Activated CD4-positive, alpha-beta memory T cell treated with anti-CD3 and anti-CD28 coated beads, Interleukin-2, amount 10 ng/mL, durations not matched to agents 7 days and 5 days (primary cell): ENCODE measurements at regions not wholly inside any gene's neighbourhood (a gene's known extent, or its start where the extent isn't known, plus 50 kb on each side); places are given as distances from the start of the nearest gene placed in this dataset.
"Not testable (repeated sequence)": the region's sequence is repeated elsewhere in the genome, so short reads cannot be mapped to it uniquely, and the experiment has no call there.

Experiments
- CTCF ChIA-PET: fragments of 350-600 bp; sonication (Branson Sonifier 250); formaldehyde crosslinking; loops from one replicate; lab custom pipeline; 2021; ENCODE audit warnings: antibody characterized with exemption, inconsistent platforms; lab: Charles Lee
- POLR2A ChIA-PET: fragments of 350-600 bp; sonication (Branson Sonifier 250); formaldehyde crosslinking; loops from one replicate; lab custom pipeline; 2021; ENCODE audit warnings: antibody characterized with exemption; lab: Charles Lee
- DNase-seq: peaks from one replicate; pipeline ENCODE4 v3.0.0-alpha.2; 2020
- H3K27ac Mint-ChIP-seq: one replicate; pipeline ENCODE4 v1.8.0; 2021; ENCODE audit warnings: mild to moderate bottlenecking, mixed read lengths
- H3K27me3 Mint-ChIP-seq: one replicate; pipeline ENCODE4 v1.8.0; 2021; ENCODE audit warnings: mixed read lengths
- H3K36me3 Mint-ChIP-seq: one replicate; pipeline ENCODE4 v1.8.0; 2021; ENCODE audit warnings: low read depth, mixed read lengths
- H3K4me1 Mint-ChIP-seq: one replicate; pipeline ENCODE4 v1.8.0; 2021; ENCODE audit warnings: mixed read lengths
- H3K4me3 Mint-ChIP-seq: one replicate; pipeline ENCODE4 v1.8.0; 2021; ENCODE audit warnings: mild to moderate bottlenecking, mixed read lengths
- H3K9me3 Mint-ChIP-seq: one replicate; pipeline ENCODE4 v1.8.0; 2021; ENCODE audit warnings: mixed read lengths

DNA sequence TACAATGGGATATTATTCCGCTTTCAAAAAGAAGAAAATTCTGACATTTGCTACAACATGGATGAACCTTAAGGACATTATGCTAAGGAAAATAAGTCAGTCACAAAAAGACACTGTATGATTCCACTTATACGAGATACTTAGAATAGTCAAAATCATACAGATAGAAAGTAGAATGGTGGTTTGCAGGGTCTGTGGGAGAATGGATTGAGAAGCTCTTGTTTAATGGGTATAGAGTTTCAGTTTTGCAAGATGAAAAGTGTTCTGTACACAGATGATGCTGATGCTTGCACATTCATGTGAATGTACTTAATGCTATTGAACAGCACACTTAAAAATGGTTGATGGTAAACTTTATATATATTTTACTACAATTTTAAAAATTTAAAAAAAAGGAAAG is 2050.7 kb upstream of the WWC1 start:
- no peak overlapping the region for H3K4me3 Mint-ChIP-seq
- ChIA-PET POLR2A (no interaction called here), CTCF (no interaction called here)
- no peak for DNase-seq
- H3K9me3 Mint-ChIP-seq: peaks cover 5% of the 10 kb centered on the region
- H3K4me1 Mint-ChIP-seq: no peaks in the 10 kb centered on the region
- H3K36me3 Mint-ChIP-seq: no peaks in the 10 kb centered on the region
- no peaks in the 10 kb centered on the region for H3K27me3 Mint-ChIP-seq
- H3K27ac Mint-ChIP-seq: no peak overlapping the region

DNA sequence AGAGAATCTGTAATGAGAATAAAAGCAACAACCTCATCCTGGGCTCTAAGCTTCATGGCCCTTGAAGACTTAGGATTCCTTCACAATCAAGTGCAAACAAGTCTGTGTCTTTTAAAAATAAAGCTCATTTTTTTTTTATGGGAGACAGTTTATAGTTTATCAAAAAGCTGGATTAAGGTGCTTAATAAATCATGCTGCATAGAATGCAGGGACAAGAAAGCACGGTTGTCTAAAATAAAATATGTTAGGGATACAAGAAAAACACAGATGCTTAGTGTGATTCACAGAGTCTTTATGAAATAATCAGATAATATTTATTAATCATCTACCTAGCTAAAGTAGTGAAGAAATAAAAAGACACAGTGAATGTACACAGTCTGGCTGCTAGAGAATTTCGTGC is 2045.9 kb upstream of the WWC1 start:
- CTCF ChIA-PET: no interaction called here
- H3K4me3 Mint-ChIP-seq: no peak overlapping the region
- H3K27me3 Mint-ChIP-seq: no peaks in the 10 kb centered on the region
- no peak for DNase-seq
- no peak overlapping the region for H3K27ac Mint-ChIP-seq
- peaks cover 11% of the 10 kb centered on the region for H3K9me3 Mint-ChIP-seq
- no peaks in the 10 kb centered on the region for H3K4me1 Mint-ChIP-seq
- no peaks in the 10 kb centered on the region for H3K36me3 Mint-ChIP-seq
- POLR2A ChIA-PET: no interaction called here

DNA sequence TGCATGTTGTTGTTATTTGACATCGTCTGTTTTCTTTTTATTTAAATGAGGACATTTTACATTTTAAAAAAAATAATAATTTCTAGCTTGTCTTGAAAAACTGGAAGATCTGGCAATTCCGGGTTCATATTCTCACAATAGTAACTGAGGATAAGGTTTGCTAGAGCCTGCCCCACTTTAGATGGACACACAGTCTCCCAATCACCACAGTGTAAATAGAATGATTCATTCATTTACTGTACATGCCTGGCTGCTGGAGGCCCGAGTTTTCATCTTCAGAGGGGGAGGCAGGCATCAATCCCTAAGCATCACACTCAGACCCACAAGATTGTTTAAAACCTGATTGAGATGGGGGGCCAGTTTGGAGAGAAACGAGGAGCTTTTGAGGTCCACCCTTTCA is 2039.7 kb upstream of the WWC1 start:
- ChIA-PET POLR2A (no interaction called here), CTCF (no interaction called here)
- no peak overlapping the region for H3K4me3 Mint-ChIP-seq
- no peak overlapping the region for H3K27ac Mint-ChIP-seq
- no peaks in the 10 kb centered on the region for H3K27me3 Mint-ChIP-seq
- H3K4me1 Mint-ChIP-seq: no peaks in the 10 kb centered on the region
- H3K9me3 Mint-ChIP-seq: peaks cover 13% of the 10 kb centered on the region
- no peaks in the 10 kb centered on the region for H3K36me3 Mint-ChIP-seq
- no peak for DNase-seq

DNA sequence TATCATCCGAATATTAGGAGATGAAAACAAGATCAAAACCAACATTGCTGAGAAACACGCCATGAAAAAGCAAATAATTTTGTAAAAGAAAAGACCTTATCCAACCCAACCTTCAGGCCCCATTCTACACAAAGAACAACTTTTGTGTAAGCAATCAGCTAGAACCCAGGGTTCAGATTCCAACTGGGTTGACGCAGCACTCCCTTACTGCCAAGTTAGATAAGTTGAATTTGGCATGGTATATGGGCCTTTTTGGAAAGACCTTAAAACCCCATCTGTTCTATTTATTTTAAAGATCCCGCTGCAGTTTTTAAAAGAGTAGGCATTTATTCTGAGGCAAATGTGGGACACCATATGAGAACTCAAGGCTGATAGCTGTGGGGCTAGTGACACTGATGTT is 2033.8 kb upstream of the WWC1 start:
- H3K4me3 Mint-ChIP-seq: no peak overlapping the region
- H3K4me1 Mint-ChIP-seq: no peaks in the 10 kb centered on the region
- H3K36me3 Mint-ChIP-seq: no peaks in the 10 kb centered on the region
- peaks cover 5% of the 10 kb centered on the region for H3K9me3 Mint-ChIP-seq
- ChIA-PET POLR2A (no interaction called here), CTCF (no interaction called here)
- DNase-seq: no peak
- no peak overlapping the region for H3K27ac Mint-ChIP-seq
- no peaks in the 10 kb centered on the region for H3K27me3 Mint-ChIP-seq

DNA sequence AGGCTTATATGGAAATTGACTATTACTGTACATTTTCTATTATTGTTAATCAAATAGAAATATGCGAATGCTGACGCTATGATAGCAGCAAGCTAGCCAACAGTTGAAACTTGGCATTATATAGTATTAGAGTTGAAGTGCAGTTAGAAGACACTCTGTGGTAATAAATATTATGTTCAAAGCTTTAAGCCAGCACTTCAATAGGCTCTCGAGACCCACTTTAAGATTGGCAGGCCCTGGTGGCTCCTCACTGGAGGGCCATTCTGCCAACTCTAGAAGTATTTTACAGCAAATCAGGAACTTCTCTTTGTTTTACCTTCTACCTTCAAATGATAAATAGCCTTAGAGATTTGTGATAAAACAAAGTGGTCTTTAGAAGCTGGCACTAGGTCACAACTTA is 2029.0 kb upstream of the WWC1 start:
- no peak for DNase-seq
- H3K4me3 Mint-ChIP-seq: no peak overlapping the region
- H3K27ac Mint-ChIP-seq: no peak overlapping the region
- peaks cover 6% of the 10 kb centered on the region for H3K9me3 Mint-ChIP-seq
- no peaks in the 10 kb centered on the region for H3K36me3 Mint-ChIP-seq
- no peaks in the 10 kb centered on the region for H3K27me3 Mint-ChIP-seq
- CTCF ChIA-PET: no interaction called here
- POLR2A ChIA-PET: no interaction called here
- no peaks in the 10 kb centered on the region for H3K4me1 Mint-ChIP-seq

DNA sequence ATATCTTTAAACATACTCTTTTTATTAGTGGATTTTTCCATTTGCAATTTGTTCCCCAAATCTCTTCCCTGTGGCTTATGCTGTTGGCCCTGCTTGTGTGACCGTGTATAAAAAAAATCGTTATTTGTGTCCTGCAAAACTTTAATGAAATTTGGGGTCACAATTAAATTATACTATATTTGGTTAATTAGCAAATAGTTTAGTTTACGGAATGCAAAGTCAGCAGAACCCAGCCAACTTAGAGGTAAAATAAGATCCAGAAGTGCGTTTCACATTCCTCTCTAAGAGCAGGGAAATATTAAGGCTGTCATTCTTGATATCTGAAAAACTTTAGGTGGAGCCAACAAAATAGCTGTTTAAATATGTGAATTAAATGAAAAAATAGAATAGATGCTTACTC is 2023.5 kb upstream of the WWC1 start:
- Mint-ChIP-seq H3K9me3 (peaks cover 6% of the 10 kb centered on the region), H3K4me1 (no peaks in the 10 kb centered on the region), H3K4me3 (no peak overlapping the region), H3K36me3 (no peaks in the 10 kb centered on the region), H3K27me3 (no peaks in the 10 kb centered on the region), H3K27ac (no peak overlapping the region)
- no peak for DNase-seq
- ChIA-PET POLR2A (no interaction called here), CTCF (no interaction called here)

DNA sequence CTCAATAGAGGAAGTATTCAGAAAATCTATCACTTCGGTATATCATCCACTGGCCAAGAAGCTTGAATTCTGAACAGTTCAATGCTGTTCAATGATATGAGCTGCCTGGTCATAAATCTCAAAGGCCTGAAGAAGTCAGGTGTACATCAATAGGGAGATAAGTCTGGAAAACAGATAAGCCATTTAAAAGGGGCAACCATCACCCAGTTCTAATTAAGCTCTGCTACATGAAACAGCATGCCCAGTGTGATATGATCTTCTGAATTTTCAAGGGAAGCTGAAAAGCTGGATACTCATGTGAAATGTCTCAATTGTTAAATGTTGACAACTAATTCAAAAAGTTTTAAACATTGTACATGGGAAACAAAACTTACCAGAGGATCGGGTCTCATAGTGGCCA is 2020.7 kb upstream of the WWC1 start:
- Mint-ChIP-seq H3K27me3 (no peaks in the 10 kb centered on the region), H3K36me3 (no peaks in the 10 kb centered on the region), H3K27ac (no peak overlapping the region), H3K4me1 (no peaks in the 10 kb centered on the region), H3K9me3 (peaks cover 12% of the 10 kb centered on the region), H3K4me3 (no peak overlapping the region)
- ChIA-PET POLR2A (no interaction called here), CTCF (no interaction called here)
- no peak for DNase-seq

DNA sequence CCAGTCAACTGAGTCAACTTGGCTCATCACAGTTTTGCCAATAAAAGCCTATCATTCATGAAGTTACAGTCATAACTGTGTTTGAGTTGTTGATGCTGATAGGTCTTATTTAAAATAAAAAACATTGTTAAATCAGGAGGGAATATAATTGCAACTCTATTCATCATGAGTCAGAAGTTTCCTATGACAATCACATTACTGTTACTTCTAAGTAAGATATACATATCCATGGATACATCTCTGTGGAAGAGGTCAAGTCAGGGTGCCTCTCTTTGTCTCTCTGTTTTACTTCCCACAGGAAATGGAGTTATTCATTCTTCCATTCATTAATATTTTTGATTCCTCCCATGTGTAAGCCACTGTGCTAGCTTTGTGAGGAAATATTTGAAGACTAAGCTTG is 2015.4 kb upstream of the WWC1 start:
- no peak overlapping the region for H3K4me3 Mint-ChIP-seq

DNA sequence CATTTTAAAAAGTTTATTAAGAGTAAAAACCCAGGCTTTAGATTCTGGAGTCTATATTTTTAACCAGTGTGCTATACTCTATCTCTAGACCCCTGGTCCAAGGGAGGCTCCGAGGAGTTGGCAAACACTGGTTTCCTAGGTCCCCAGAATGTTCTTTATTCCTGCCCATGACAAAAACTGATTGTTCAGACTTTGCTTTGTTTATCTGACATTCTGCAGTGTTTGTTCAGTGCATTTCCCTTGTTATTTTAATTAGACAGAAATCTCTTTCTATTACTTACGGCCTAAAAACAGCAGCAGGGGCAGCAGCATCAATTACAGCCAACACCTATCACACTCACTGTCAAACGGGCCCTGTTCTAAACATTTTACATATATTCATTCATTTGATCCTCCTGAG is 2011.6 kb upstream of the WWC1 start:
- ChIA-PET POLR2A (no interaction called here), CTCF (no interaction called here)
- Mint-ChIP-seq H3K36me3 (no peaks in the 10 kb centered on the region), H3K4me3 (no peak overlapping the region), H3K27ac (no peak overlapping the region), H3K9me3 (peaks cover 7% of the 10 kb centered on the region), H3K27me3 (no peaks in the 10 kb centered on the region), H3K4me1 (no peaks in the 10 kb centered on the region)
- DNase-seq: no peak

More for the DNA sequence above, 2015.4 kb upstream of the WWC1 start:
- Mint-ChIP-seq H3K9me3 (peaks cover 14% of the 10 kb centered on the region), H3K27ac (no peak overlapping the region), H3K4me1 (no peaks in the 10 kb centered on the region), H3K36me3 (no peaks in the 10 kb centered on the region), H3K27me3 (no peaks in the 10 kb centered on the region)
- DNase-seq: no peak
- ChIA-PET CTCF (no interaction called here), POLR2A (no interaction called here)

DNA sequence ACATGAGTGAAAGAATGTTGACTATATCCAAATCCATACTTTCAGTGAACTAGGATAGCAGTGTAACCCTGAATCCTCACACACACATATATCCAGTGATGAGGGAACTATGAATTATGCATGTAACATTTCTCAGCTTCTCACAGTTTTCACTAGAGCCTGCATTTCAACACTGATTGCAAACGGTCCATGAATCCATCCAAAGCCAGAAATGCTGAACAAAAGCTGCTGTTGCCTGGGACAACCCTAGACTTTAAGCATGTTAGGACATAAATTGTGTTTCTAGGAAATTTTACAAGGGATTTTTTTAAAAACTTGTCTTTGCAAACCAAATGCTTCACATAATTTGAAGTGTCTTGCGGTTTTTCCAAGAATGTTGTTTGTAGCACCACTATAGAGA is 2010.0 kb upstream of the WWC1 start:
- H3K4me1 Mint-ChIP-seq: no peaks in the 10 kb centered on the region
- H3K27ac Mint-ChIP-seq: no peak overlapping the region
- no peak overlapping the region for H3K4me3 Mint-ChIP-seq
- no peak for DNase-seq
- peaks cover 5% of the 10 kb centered on the region for H3K9me3 Mint-ChIP-seq
- ChIA-PET POLR2A (no interaction called here), CTCF (no interaction called here)
- no peaks in the 10 kb centered on the region for H3K27me3 Mint-ChIP-seq
- H3K36me3 Mint-ChIP-seq: no peaks in the 10 kb centered on the region

DNA sequence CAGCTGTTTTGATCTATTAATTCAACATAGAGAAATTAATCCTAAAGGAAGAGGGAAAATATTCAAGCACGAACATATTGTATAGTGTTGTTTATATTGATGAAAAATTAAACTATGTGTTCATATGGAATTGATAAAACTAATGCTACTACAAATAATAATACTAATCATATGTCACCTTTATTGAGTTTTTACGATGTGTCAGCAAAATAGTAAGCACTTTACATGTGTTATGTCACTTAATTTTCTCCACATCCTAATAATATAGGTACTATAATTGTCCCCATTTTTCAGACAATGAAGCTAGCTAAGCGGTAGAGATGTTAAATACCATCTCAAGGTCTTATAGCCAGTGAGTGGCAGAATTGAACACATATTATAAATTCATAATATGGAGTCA is 2008.5 kb upstream of the WWC1 start:
- no peak for DNase-seq
- Mint-ChIP-seq H3K36me3 (no peaks in the 10 kb centered on the region), H3K27me3 (no peaks in the 10 kb centered on the region), H3K4me1 (no peaks in the 10 kb centered on the region), H3K4me3 (no peak overlapping the region), H3K27ac (no peak overlapping the region), H3K9me3 (peaks cover 5% of the 10 kb centered on the region)
- CTCF ChIA-PET: no interaction called here
- POLR2A ChIA-PET: no interaction called here

DNA sequence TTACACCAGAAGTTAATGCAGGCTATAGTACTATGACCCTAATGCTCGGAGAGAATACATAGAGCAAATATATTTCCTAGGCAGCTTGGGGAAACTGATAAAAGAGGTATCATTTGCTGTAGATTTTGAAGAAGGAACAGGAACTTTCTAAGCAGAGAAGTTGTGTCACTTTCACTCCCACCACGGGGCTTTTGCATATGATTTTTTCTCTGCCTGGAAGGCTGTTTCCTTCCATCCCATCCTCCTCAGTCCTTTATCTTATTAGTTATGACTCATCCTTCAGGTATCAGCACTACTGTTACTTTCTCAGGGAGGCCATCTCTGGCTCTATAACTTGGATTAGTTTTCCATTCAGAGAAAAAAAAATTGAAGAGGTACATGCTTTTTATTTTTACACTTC is 2006.1 kb upstream of the WWC1 start:
- peaks cover 2% of the 10 kb centered on the region for H3K9me3 Mint-ChIP-seq
- CTCF ChIA-PET: no interaction called here

DNA sequence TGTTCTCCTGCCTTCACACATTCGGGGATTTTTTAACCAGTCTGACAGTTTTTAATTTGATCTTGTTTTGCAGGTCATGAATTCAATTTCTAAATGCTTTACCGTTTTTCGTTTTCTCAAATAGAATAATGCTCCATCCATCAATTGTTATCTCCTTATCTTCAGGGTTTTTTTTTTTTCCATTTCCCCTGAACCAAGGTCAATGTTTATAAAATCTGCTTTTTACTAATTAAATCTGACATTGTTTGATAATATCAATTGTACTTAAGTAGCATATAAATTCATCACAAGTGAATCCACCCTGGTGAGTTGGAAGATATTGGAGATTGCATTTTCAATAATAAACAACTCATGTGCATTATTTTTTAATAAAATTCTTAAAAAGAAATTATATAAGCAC is 2004.6 kb upstream of the WWC1 start:
- no peaks in the 10 kb centered on the region for H3K27me3 Mint-ChIP-seq
- no peaks in the 10 kb centered on the region for H3K36me3 Mint-ChIP-seq
- no peak overlapping the region for H3K4me3 Mint-ChIP-seq
- DNase-seq: no peak
- no peak overlapping the region for H3K27ac Mint-ChIP-seq
- POLR2A ChIA-PET: no interaction called here
- peaks cover 2% of the 10 kb centered on the region for H3K9me3 Mint-ChIP-seq
- CTCF ChIA-PET: no interaction called here
- H3K4me1 Mint-ChIP-seq: no peaks in the 10 kb centered on the region

More for the DNA sequence above, 2006.1 kb upstream of the WWC1 start:
- POLR2A ChIA-PET: no interaction called here
- Mint-ChIP-seq H3K27ac (no peak overlapping the region), H3K4me1 (no peaks in the 10 kb centered on the region), H3K27me3 (no peaks in the 10 kb centered on the region), H3K36me3 (no peaks in the 10 kb centered on the region), H3K4me3 (no peak overlapping the region)
- DNase-seq: no peak

DNA sequence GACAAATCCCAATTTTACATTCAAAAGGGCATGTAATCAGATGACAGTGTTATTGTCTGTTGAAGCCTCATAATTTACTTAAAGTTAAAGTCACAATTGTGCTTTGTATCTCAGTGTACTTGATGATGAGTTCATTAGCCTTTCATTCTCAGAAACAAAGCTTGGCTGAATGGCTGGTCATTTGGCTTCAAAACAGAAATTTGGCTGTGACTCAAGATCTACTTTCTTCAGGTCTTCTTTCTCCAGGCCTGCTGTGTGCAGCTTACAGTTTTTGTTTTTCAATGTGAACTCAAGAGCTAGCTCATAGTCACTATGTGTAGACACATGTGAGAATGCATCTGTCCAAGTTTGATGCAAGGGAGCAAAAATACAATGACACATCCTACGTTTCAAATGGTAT is 2003.6 kb upstream of the WWC1 start:
- DNase-seq: no peak
- Mint-ChIP-seq H3K27me3 (no peaks in the 10 kb centered on the region), H3K4me1 (no peaks in the 10 kb centered on the region), H3K4me3 (no peak overlapping the region), H3K27ac (no peak overlapping the region), H3K36me3 (no peaks in the 10 kb centered on the region), H3K9me3 (peaks cover 2% of the 10 kb centered on the region)
- POLR2A ChIA-PET: no interaction called here
- CTCF ChIA-PET: no interaction called here

DNA sequence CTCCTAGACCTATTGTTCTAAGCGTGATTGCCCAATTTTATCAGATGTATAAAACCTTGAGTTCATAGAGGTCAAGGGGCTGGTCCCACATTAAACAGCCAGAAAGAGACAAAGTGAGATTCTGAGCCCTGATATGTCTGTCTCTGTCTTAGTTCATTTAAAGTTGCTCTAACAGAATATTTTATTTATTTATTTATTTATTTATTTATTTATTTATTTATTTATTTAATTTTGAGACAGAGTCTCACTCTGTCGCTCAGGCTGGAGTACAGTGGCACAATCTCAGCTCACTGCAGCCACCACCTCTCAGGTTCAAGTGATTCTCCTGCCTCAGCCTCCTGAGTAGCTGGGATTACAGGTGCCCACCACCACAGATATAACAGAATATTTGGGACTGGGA is 1999.6 kb upstream of the WWC1 start:
- H3K27me3 Mint-ChIP-seq, CTCF ChIA-PET, DNase-seq, H3K9me3 Mint-ChIP-seq, H3K4me3 Mint-ChIP-seq, H3K27ac Mint-ChIP-seq, H3K36me3 Mint-ChIP-seq, H3K4me1 Mint-ChIP-seq, POLR2A ChIA-PET: not testable (repeated sequence)
